CD4-positive, CD25-positive, alpha-beta regulatory T cell (primary cell): ENCODE measurements at regions not wholly inside any gene's neighbourhood (a gene's known extent, or its start where the extent isn't known, plus 50 kb on each side); places are given as distances from the start of the nearest gene placed in this dataset.
A peak's percentile ranks its signal among the peaks of the same experiment; 100 is the strongest.

Source experiments
- ATAC-seq, 2 donors: fragments of 150-1000 bp; cut with Tn5 transposase; one replicate each; pipeline ENCODE4 v1.10.0; 2021; ENCODE audit warnings: low read depth in 2 of 2, moderate number of reproducible peaks in 2 of 2, moderate library complexity in 1 of 2
- DNase-seq, 3 donors: peaks; one replicate each; pipeline versions ENCODE4 v3.0.0 to v3.0.0-alpha.2; 2012 to 2022; ENCODE audit warnings: mixed read lengths in 1 of 3
- H3K27ac ChIP-seq: one replicate; pipeline ENCODE4 v1.7.0; 2013; ENCODE audit warnings: mild to moderate bottlenecking, low read length; ENCODE audit not compliant: insufficient read depth, poor library complexity, severe bottlenecking
- H3K27me3 ChIP-seq: one replicate; pipeline ENCODE4 v1.7.0; 2013; ENCODE audit warnings: low read length; ENCODE audit not compliant: control insufficient read depth, insufficient read depth
- H3K36me3 ChIP-seq: one replicate; pipeline ENCODE4 v1.7.0; 2013; ENCODE audit warnings: mild to moderate bottlenecking, low read length, moderate library complexity; ENCODE audit not compliant: control insufficient read depth, insufficient read depth
- H3K4me1 ChIP-seq: 2 replicates; pipeline ENCODE4 v1.7.0; 2013; ENCODE audit warnings: mild to moderate bottlenecking, low read length; ENCODE audit not compliant: insufficient read depth, control insufficient read depth, poor library complexity, severe bottlenecking
- H3K4me3 ChIP-seq: one replicate; pipeline ENCODE4 v1.7.0; 2013; ENCODE audit warnings: low read depth, mild to moderate bottlenecking, low read length, moderate library complexity
- H3K9me3 ChIP-seq, 2 experiments: 1 replicate in 1 of 2; 2 replicates in 1 of 2; pipeline ENCODE4 v1.7.0; 2013; ENCODE audit warnings: low read length in 2 of 2, mild to moderate bottlenecking in 1 of 2, moderate library complexity in 1 of 2; ENCODE audit not compliant: control insufficient read depth in 2 of 2
- H3K27ac Mint-ChIP-seq, 3 donors: one replicate each; pipeline ENCODE4 v1.8.0; 2020 to 2022; ENCODE audit warnings: mild to moderate bottlenecking in 3 of 3, mixed read lengths in 3 of 3, moderate library complexity in 2 of 3
- H3K27me3 Mint-ChIP-seq: one replicate; pipeline ENCODE4 v1.8.0; 2022; ENCODE audit warnings: mild to moderate bottlenecking, mixed read lengths
- H3K36me3 Mint-ChIP-seq: one replicate; pipeline ENCODE4 v1.8.0; 2020; ENCODE audit warnings: mixed read lengths
- H3K4me1 Mint-ChIP-seq, 4 donors: one replicate each; pipeline ENCODE4 v1.8.0; 2020 to 2022; ENCODE audit warnings: mixed read lengths in 4 of 4, mild to moderate bottlenecking in 1 of 4
- H3K4me3 Mint-ChIP-seq, 4 donors: one replicate each; pipeline ENCODE4 v1.8.0; 2020 to 2022; ENCODE audit warnings: mild to moderate bottlenecking in 4 of 4, mixed read lengths in 4 of 4, moderate library complexity in 3 of 4
- H3K9me3 Mint-ChIP-seq, 7 donors: one replicate each; pipeline ENCODE4 v1.8.0; 2020 to 2022; ENCODE audit warnings: mixed read lengths in 7 of 7, mild to moderate bottlenecking in 3 of 7, moderate library complexity in 2 of 7

DNA sequence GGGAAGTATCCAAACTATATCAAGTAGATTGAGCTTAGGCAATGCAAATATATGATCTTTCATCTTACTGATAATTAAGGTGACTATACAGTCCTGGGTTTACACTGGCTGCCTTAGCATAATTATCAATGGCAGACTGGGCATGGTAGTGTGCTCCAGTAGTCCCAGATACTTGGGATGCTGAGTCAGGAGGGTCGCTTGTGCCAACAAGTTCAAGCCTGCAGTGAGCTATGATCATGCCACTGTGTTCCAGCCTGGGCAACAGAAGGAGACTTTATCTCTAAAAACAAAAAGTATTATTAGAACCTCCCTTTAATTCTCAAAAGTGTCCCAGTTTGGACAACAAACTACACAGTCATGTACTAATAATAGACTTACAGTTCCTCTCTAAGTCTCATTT, 99.4 kb upstream of the RASGEF1B start:
- H3K4me1 ChIP-seq = no peaks in the 10 kb centered on the region
- no peak overlapping the region for H3K4me3 ChIP-seq
- Mint-ChIP-seq H3K27me3 (peaks cover 3% of the 10 kb centered on the region), H3K27ac (no peak overlapping the region), H3K36me3 (no peaks in the 10 kb centered on the region), H3K9me3 (peaks cover 0 to 1% (median 0%) of the 10 kb centered on the region in 7 donors), H3K4me3 (no peak overlapping the region), H3K4me1 (no peaks in the 10 kb centered on the region)
- no peaks in the 10 kb centered on the region for H3K9me3 ChIP-seq
- DNase-seq (no peak), ATAC-seq (no peak)
- peaks cover 4% of the 10 kb centered on the region for H3K27me3 ChIP-seq
- H3K27ac ChIP-seq = no peak overlapping the region
- no peaks in the 10 kb centered on the region for H3K36me3 ChIP-seq

- no peaks in the 10 kb centered on the region for H3K9me3 ChIP-seq
- no peaks in the 10 kb centered on the region for H3K36me3 ChIP-seq
- no peak overlapping the region for H3K27ac ChIP-seq
- Mint-ChIP-seq H3K36me3 (no peaks in the 10 kb centered on the region), H3K27me3 (peaks cover 17% of the 10 kb centered on the region), H3K9me3 (peaks cover 0 to 3% (median 0%) of the 10 kb centered on the region in 7 donors), H3K27ac (no peak overlapping the region), H3K4me1 (peaks cover 0 to 7% (median 5%) of the 10 kb centered on the region in 4 donors), H3K4me3 (no peak overlapping the region)
- no peak for DNase-seq
- no peaks in the 10 kb centered on the region for H3K4me1 ChIP-seq
- H3K4me3 ChIP-seq = no peak overlapping the region
- no peak for ATAC-seq
- no peaks in the 10 kb centered on the region for H3K27me3 ChIP-seq
Measured at GRCh38 chr4:81566161-81566591, 94.5 kb upstream of the RASGEF1B start.

DNA sequence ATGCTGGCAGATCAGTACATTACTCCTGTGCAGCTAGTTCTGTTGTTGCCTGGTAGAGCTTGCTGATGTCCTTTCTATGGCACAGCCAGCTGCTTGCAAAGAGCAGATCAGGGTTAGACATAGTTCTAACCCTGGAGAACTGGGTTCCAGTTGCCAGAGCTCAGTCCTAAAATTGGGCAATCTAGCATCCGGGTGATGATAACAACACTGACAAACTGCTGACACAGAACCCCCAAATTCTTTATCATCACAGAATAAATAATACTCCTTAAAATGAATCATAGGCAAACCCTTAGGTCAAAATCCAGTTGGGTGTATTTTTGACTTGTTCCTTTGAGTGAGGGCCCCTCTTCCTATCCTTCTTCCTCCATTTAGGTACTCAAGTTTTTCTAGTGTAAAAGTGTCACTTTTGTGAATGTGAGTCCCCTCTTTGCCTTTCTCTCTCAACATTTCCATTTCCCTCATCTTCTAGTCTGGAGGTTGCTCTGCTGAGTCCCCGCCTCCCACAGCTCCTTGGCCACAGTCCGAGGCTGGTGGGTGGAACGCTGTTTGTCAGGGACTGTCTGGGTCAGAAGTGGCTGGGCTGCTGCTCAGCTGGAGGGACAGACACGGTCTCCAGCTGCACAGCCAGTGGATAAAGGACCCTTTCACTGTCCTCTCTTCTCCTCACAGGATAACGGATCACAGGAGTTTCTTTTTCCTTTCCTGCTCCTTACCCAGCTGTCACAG, 93.6 kb upstream of the RASGEF1B start:
- H3K9me3 ChIP-seq = no peaks in the 10 kb centered on the region
- no peaks in the 10 kb centered on the region for H3K4me1 ChIP-seq
- no peak for ATAC-seq
- Mint-ChIP-seq H3K9me3 (peaks cover 0 to 3% (median 0%) of the 10 kb centered on the region in 7 donors), H3K27ac (peak overlapping the region in 1 of 3 donors; percentile 90), H3K4me3 (no peak overlapping the region), H3K4me1 (peaks cover 0 to 7% (median 5%) of the 10 kb centered on the region in 4 donors), H3K36me3 (no peaks in the 10 kb centered on the region), H3K27me3 (peaks cover 17% of the 10 kb centered on the region)
- no peaks in the 10 kb centered on the region for H3K36me3 ChIP-seq
- H3K4me3 ChIP-seq = no peak overlapping the region
- no peak overlapping the region for H3K27ac ChIP-seq
- no peaks in the 10 kb centered on the region for H3K27me3 ChIP-seq
- DNase-seq = no peak

DNA sequence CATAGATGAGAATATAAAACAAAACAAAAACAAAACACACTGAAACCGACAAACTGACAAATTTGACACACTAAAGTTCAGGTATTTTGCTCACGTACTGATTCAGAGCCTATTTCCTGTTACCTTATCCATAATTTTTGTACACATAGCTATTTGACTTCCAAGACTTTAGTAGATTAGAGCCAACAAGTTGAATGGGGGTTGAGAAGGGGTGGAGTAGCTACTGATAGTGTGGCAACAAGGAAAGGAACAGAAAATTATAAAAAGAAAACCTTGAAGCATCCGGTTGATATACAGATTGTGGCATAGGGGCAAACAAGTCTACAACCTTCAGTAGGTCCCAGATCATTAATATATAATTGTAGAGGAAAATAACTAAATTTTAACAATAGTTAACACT, 92.3 kb upstream of the RASGEF1B start:
- no peaks in the 10 kb centered on the region for H3K9me3 ChIP-seq
- ATAC-seq = no peak
- Mint-ChIP-seq H3K27ac (no peak overlapping the region), H3K4me1 (peaks cover 0 to 7% (median 5%) of the 10 kb centered on the region in 4 donors), H3K27me3 (peaks cover 17% of the 10 kb centered on the region), H3K36me3 (no peaks in the 10 kb centered on the region), H3K9me3 (peaks cover 0 to 3% (median 0%) of the 10 kb centered on the region in 7 donors), H3K4me3 (no peak overlapping the region)
- no peak overlapping the region for H3K27ac ChIP-seq
- DNase-seq = no peak
- H3K4me3 ChIP-seq = no peak overlapping the region
- H3K4me1 ChIP-seq = no peaks in the 10 kb centered on the region
- no peaks in the 10 kb centered on the region for H3K27me3 ChIP-seq
- no peaks in the 10 kb centered on the region for H3K36me3 ChIP-seq

DNA sequence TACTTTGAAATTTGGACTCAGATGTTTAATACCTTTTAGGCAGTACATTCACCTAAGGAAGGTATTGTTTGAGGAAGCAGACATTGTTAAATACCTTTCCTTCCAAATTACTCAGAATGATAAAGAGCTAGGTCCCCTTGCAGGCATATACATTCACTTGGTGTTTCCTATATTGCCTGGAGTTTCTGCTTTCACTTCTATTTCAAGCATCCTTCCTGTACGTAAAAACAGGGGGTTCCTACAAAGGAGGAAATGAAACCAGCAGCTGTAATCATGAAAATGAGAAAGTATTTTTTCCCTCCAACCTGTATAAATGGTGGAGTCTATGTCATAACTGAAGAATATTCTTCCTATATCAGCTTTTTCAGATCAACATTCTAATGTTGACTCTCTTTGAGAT, 90.4 kb upstream of the RASGEF1B start:
- Histone ChIP-seq H3K4me3 (no peak overlapping the region), H3K27me3 (no peaks in the 10 kb centered on the region), H3K27ac (no peak overlapping the region), H3K4me1 (no peaks in the 10 kb centered on the region), H3K9me3 (no peaks in the 10 kb centered on the region), H3K36me3 (no peaks in the 10 kb centered on the region)
- DNase-seq (peak in 2 of 3 donors; percentile 5 to 65), ATAC-seq (peak; percentile 71)
- Mint-ChIP-seq H3K36me3 (no peaks in the 10 kb centered on the region), H3K27me3 (peaks cover 17% of the 10 kb centered on the region), H3K4me3 (no peak overlapping the region), H3K27ac (peak overlapping the region in 1 of 3 donors; percentile 26), H3K9me3 (peaks cover 0 to 3% (median 0%) of the 10 kb centered on the region in 7 donors), H3K4me1 (peaks cover 0 to 7% (median 5%) of the 10 kb centered on the region in 4 donors)

GRCh38 chr4:81557306-81557705, 85.6 kb upstream of the RASGEF1B start:
- H3K36me3 Mint-ChIP-seq = no peaks in the 10 kb centered on the region

GRCh38 chr4:81555489-81555888, 83.8 kb upstream of the RASGEF1B start:
- H3K27me3 ChIP-seq = no peaks in the 10 kb centered on the region
- no peaks in the 10 kb centered on the region for H3K4me1 ChIP-seq
- no peaks in the 10 kb centered on the region for H3K9me3 ChIP-seq
- no peak overlapping the region for H3K27ac ChIP-seq
- H3K9me3 Mint-ChIP-seq = peaks cover 0 to 2% (median 0%) of the 10 kb centered on the region in 7 donors
- H3K36me3 Mint-ChIP-seq = no peaks in the 10 kb centered on the region
- ATAC-seq (no peak), DNase-seq (no peak)
- H3K4me3 ChIP-seq = no peak overlapping the region
- H3K27ac Mint-ChIP-seq = no peak overlapping the region
- no peaks in the 10 kb centered on the region for H3K27me3 Mint-ChIP-seq
- no peaks in the 10 kb centered on the region for H3K36me3 ChIP-seq
- no peak overlapping the region for H3K4me3 Mint-ChIP-seq
- no peaks in the 10 kb centered on the region for H3K4me1 Mint-ChIP-seq

More at GRCh38 chr4:81557306-81557705, 85.6 kb upstream of the RASGEF1B start:
- Histone ChIP-seq H3K36me3 (no peaks in the 10 kb centered on the region), H3K9me3 (no peaks in the 10 kb centered on the region), H3K4me3 (no peak overlapping the region), H3K4me1 (no peaks in the 10 kb centered on the region), H3K27ac (no peak overlapping the region), H3K27me3 (no peaks in the 10 kb centered on the region)
- ATAC-seq = no peak
- no peak overlapping the region for H3K4me3 Mint-ChIP-seq
- H3K4me1 Mint-ChIP-seq = peaks cover 0 to 4% (median 3%) of the 10 kb centered on the region in 4 donors
- no peak for DNase-seq
- H3K9me3 Mint-ChIP-seq = peaks cover 0 to 2% (median 0%) of the 10 kb centered on the region in 7 donors
- H3K27ac Mint-ChIP-seq = no peak overlapping the region
- H3K27me3 Mint-ChIP-seq = no peaks in the 10 kb centered on the region

DNA sequence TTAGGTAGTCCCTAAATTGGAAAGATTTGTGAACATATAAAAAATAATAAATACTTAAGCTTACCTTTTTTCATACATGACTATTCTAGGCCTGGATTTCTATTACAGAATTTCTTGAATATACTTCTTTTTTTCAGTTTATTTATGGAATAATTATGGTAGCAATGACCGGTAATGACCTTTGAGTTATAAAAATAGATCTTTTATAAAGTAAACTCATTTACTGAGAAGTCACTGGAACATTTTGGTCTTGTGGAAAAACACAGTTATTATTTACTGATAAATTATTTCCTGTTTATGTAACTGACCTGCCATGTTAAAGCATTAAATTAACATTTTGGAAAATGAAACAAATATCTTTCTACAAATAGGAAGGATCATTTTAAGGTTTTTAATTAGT, 80.4 kb upstream of the RASGEF1B start:
- Histone ChIP-seq H3K27me3 (no peaks in the 10 kb centered on the region), H3K9me3 (no peaks in the 10 kb centered on the region), H3K4me3 (no peak overlapping the region), H3K4me1 (no peaks in the 10 kb centered on the region), H3K27ac (no peak overlapping the region), H3K36me3 (no peaks in the 10 kb centered on the region)
- ATAC-seq = no peak
- H3K27ac Mint-ChIP-seq = no peak overlapping the region
- peaks cover 0 to 2% (median 0%) of the 10 kb centered on the region in 7 donors for H3K9me3 Mint-ChIP-seq
- H3K36me3 Mint-ChIP-seq = no peaks in the 10 kb centered on the region
- H3K4me3 Mint-ChIP-seq = no peak overlapping the region
- no peak for DNase-seq
- H3K4me1 Mint-ChIP-seq = no peaks in the 10 kb centered on the region
- H3K27me3 Mint-ChIP-seq = peaks cover 5% of the 10 kb centered on the region
